Naive thymus-derived CD4-positive, alpha-beta T cell (primary cell): ENCODE measurements at regions not wholly inside any gene's neighbourhood (a gene's known extent, or its start where the extent isn't known, plus 50 kb on each side); places are given as distances from the start of the nearest gene placed in this dataset.
"Not testable (repeated sequence)": the region's sequence is repeated elsewhere in the genome, so short reads cannot be mapped to it uniquely, and the experiment has no call there.

ENCODE experiments used
- ATAC-seq: fragments of 150-1000 bp; cut with Tn5 transposase; 2 replicates; pipeline ENCODE4 v1.10.0; 2021; ENCODE audit warnings: mild to moderate bottlenecking, moderate library complexity
- CTCF ChIA-PET: fragments of 350-600 bp; sonication (Branson Sonifier 250); formaldehyde crosslinking; loops from one replicate; lab custom pipeline; 2021; ENCODE audit warnings: antibody characterized with exemption; lab: Charles Lee
- POLR2A ChIA-PET: fragments of 350-600 bp; sonication (Branson Sonifier 250); formaldehyde crosslinking; loops from one replicate; lab custom pipeline; 2021; ENCODE audit warnings: antibody characterized with exemption, inconsistent platforms; lab: Charles Lee
- DNase-seq, 9 donors: peaks; one replicate each; pipeline versions ENCODE4 v3.0.0 to v3.0.0-alpha.2; 2020 to 2022; ENCODE audit warnings: mixed read lengths in 1 of 9
- H3K27ac ChIP-seq: one replicate; pipeline ENCODE4 v1.7.0; 2013; ENCODE audit warnings: mild to moderate bottlenecking, low read depth, low read length, moderate library complexity
- H3K27me3 ChIP-seq, 2 donors: one replicate each; pipeline ENCODE4 v1.7.0; 2013; ENCODE audit warnings: low read length in 2 of 2, mild to moderate bottlenecking in 2 of 2, moderate library complexity in 2 of 2; ENCODE audit not compliant: control insufficient read depth in 2 of 2, insufficient read depth in 2 of 2
- H3K36me3 ChIP-seq, 3 experiments: 1 replicate in 2 of 3; 2 replicates in 1 of 3; pipeline ENCODE4 v1.7.0; 2013; ENCODE audit warnings: low read length in 3 of 3, mild to moderate bottlenecking in 3 of 3, moderate library complexity in 1 of 3; ENCODE audit not compliant: insufficient read depth in 3 of 3, control insufficient read depth in 2 of 3
- H3K4me1 ChIP-seq, 2 donors: one replicate each; pipeline ENCODE4 v1.7.0; 2013; ENCODE audit warnings: low read length in 2 of 2, mild to moderate bottlenecking in 2 of 2, moderate library complexity in 1 of 2; ENCODE audit not compliant: control insufficient read depth in 2 of 2, insufficient read depth in 2 of 2
- H3K4me3 ChIP-seq: 2 replicates; pipeline ENCODE4 v1.7.0; 2013; ENCODE audit warnings: mild to moderate bottlenecking, low read length
- H3K9me3 ChIP-seq, 3 experiments: 1 replicate in 2 of 3; 2 replicates in 1 of 3; pipeline ENCODE4 v1.7.0; 2013; ENCODE audit warnings: low read length in 3 of 3; ENCODE audit not compliant: control insufficient read depth in 2 of 3
- H3K27ac Mint-ChIP-seq, 9 donors: one replicate each; pipeline ENCODE4 v1.8.0; 2020 to 2022; ENCODE audit warnings: mixed read lengths in 9 of 9, mild to moderate bottlenecking in 8 of 9, moderate library complexity in 5 of 9, inconsistent platforms in 2 of 9
- H3K27me3 Mint-ChIP-seq, 5 donors: one replicate each; pipeline ENCODE4 v1.8.0; 2021 to 2022; ENCODE audit warnings: mixed read lengths in 5 of 5, mild to moderate bottlenecking in 1 of 5
- H3K36me3 Mint-ChIP-seq, 5 donors: one replicate each; pipeline ENCODE4 v1.8.0; 2020 to 2022; ENCODE audit warnings: mixed read lengths in 5 of 5, mild to moderate bottlenecking in 3 of 5, inconsistent platforms in 1 of 5
- H3K4me1 Mint-ChIP-seq, 7 donors: one replicate each; pipeline ENCODE4 v1.8.0; 2020 to 2022; ENCODE audit warnings: mixed read lengths in 7 of 7, mild to moderate bottlenecking in 3 of 7, inconsistent platforms in 1 of 7
- H3K4me3 Mint-ChIP-seq, 10 donors: one replicate each; pipeline ENCODE4 v1.8.0; 2020 to 2022; ENCODE audit warnings: mild to moderate bottlenecking in 10 of 10, mixed read lengths in 10 of 10, moderate library complexity in 6 of 10, inconsistent platforms in 2 of 10
- H3K9me3 Mint-ChIP-seq, 11 donors: one replicate each; pipeline ENCODE4 v1.8.0; 2020 to 2022; ENCODE audit warnings: mixed read lengths in 11 of 11, mild to moderate bottlenecking in 4 of 11, inconsistent platforms in 1 of 11, moderate library complexity in 1 of 11
- intact Hi-C, 2 donors: fragments of 100-400 bp; cut with micrococcal nuclease; formaldehyde crosslinking; loops; one replicate each; pipeline ENCODE4 v1.15.1; 2023

DNA sequence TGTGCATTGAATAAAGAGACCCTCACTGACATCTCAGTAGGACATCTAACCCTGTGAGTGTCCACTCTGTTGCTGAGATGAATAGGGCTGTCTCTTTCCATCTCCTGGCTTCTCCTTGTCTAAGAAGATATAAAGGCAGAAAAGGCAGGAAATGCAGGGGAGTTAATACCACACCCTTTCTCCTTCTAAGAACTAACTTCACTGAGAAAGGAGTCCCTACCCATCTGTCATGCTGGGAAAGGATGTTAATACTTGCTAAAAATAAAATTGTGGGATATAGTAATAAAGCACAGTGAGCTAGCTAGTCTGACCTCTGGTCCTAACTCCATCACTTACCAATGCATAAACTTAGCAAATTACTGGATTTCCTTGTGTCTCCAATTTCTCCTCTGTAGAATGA, 213.9 kb upstream of the FIGN start:
- Histone ChIP-seq H3K9me3 (no peaks in the 10 kb centered on the region), H3K27ac (no peak overlapping the region), H3K27me3 (no peaks in the 10 kb centered on the region), H3K36me3 (no peaks in the 10 kb centered on the region), H3K4me1 (no peaks in the 10 kb centered on the region), H3K4me3 (no peak overlapping the region)
- ATAC-seq (no peak), DNase-seq (no peak)
- CTCF ChIA-PET: no interaction called here
- Mint-ChIP-seq H3K4me3 (no peak overlapping the region), H3K36me3 (no peaks in the 10 kb centered on the region), H3K9me3 (peaks cover 0 to 3% (median 0%) of the 10 kb centered on the region in 11 donors), H3K27me3 (no peaks in the 10 kb centered on the region), H3K27ac (no peak overlapping the region), H3K4me1 (no peaks in the 10 kb centered on the region)
- intact Hi-C loops: no loop called here
- POLR2A ChIA-PET: no interaction called here

DNA sequence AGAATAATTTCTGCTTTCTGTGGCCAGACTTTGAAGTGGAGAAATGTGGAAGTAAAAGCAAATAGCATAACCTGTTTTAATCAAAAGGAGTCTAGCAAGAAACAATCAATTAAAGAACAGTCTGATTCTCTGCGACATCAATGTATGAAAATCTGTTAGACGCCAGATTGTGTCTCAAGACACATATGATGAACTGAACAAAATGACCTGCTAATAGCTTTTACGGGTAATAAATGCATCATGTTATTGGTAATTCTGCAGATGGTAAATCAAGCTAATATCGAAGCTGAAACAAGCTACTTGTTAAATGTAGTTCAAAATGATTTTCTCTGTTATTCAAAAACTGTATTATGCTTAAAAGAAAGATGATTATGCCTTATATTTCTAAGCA, 208.5 kb upstream of the FIGN start:
- Histone ChIP-seq H3K27me3 (no peaks in the 10 kb centered on the region), H3K4me3 (no peak overlapping the region), H3K9me3 (no peaks in the 10 kb centered on the region), H3K27ac (no peak overlapping the region), H3K36me3 (no peaks in the 10 kb centered on the region), H3K4me1 (no peaks in the 10 kb centered on the region)
- Mint-ChIP-seq H3K4me3 (no peak overlapping the region), H3K27ac (no peak overlapping the region), H3K36me3 (no peaks in the 10 kb centered on the region), H3K4me1 (no peaks in the 10 kb centered on the region), H3K27me3 (no peaks in the 10 kb centered on the region), H3K9me3 (peaks cover 0 to 5% (median 2%) of the 10 kb centered on the region in 11 donors)
- intact Hi-C loops: no loop called here
- ChIA-PET POLR2A (no interaction called here), CTCF (no interaction called here)
- ATAC-seq: no peak
- DNase-seq: no peak

DNA sequence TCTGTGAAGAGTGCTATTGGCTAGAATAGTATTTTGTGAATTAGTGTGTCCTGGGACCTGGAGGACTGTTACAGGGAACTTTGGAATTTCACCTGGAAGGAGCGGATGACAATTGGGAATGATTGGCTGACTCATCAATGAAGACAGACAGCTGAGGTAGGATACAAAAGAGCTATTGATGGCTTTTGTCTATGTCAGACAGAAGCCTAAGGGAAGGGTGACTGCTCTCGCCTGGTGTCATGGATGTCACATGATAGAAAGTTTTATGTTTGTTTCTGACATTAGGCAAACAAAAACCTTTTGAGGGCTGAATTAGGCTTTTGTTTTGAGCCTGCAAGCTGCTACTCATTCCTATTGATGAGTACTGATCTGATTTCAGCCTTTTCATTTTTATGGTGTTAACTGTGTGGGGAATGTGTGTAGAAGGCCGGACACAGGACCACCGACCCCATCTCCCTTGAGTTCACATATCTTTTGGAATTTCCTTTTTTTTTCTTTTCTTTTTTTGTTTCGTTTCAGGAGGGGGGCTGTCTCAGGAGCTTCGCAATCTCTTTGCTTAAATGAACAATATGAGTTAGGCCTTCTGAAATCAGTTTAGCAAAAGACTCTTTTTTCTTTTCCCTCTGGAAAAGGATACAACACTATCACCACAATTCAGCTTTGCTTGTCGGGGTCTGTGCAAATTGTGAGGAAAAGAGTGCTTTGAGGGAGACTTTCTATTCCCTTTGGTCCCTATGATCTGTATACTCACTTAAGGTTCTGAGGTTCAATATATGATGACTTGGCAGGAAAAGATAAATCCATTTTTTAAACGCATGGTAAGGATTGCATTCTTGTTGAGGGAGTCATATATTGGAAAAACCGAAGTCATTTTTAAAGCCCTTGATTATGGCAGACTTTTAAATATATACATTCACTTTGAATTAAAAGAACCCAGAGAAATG, 207.9 kb upstream of the FIGN start:
- Mint-ChIP-seq H3K27me3 (no peaks in the 10 kb centered on the region), H3K4me3 (no peak overlapping the region), H3K9me3 (peaks cover 0 to 5% (median 2%) of the 10 kb centered on the region in 11 donors), H3K36me3 (no peaks in the 10 kb centered on the region), H3K4me1 (no peaks in the 10 kb centered on the region), H3K27ac (no peak overlapping the region)
- intact Hi-C loops: no loop called here
- Histone ChIP-seq H3K9me3 (no peaks in the 10 kb centered on the region), H3K27me3 (no peaks in the 10 kb centered on the region), H3K27ac (no peak overlapping the region), H3K36me3 (no peaks in the 10 kb centered on the region), H3K4me1 (no peaks in the 10 kb centered on the region), H3K4me3 (no peak overlapping the region)
- DNase-seq (no peak), ATAC-seq (no peak)
- CTCF ChIA-PET: no interaction called here
- POLR2A ChIA-PET: no interaction called here

DNA sequence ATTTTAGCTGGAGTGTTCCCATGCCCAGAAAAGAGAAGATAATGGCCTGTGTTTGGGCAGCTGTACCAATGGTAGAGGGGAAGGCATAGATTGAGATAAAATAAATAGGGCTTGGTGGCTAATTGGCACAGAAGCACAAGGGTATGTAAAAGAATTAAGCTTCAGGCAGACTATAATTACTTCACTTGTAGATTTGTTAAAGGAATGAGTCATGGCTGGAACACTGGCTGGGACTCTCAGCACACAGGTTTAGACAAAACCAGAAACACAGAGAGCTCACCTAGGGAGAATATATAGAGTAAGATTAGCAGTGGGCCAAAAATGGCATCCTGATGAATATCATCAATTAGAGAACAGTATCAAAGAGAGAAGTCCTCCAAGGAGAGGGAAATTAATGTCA, 198.3 kb upstream of the FIGN start:
- H3K27ac Mint-ChIP-seq: no peak overlapping the region
- Histone ChIP-seq H3K9me3 (no peaks in the 10 kb centered on the region), H3K4me1 (no peaks in the 10 kb centered on the region), H3K36me3 (no peaks in the 10 kb centered on the region), H3K27me3 (no peaks in the 10 kb centered on the region), H3K4me3 (no peak overlapping the region), H3K27ac (no peak overlapping the region)
- DNase-seq (no peak), ATAC-seq (no peak)
- ChIA-PET POLR2A (no interaction called here), CTCF (no interaction called here)
- peaks cover 0 to 17% (median 3%) of the 10 kb centered on the region in 11 donors for H3K9me3 Mint-ChIP-seq
- no peaks in the 10 kb centered on the region for H3K4me1 Mint-ChIP-seq
- H3K4me3 Mint-ChIP-seq: no peak overlapping the region
- no peaks in the 10 kb centered on the region for H3K36me3 Mint-ChIP-seq
- intact Hi-C loops: no loop called here
- no peaks in the 10 kb centered on the region for H3K27me3 Mint-ChIP-seq

DNA sequence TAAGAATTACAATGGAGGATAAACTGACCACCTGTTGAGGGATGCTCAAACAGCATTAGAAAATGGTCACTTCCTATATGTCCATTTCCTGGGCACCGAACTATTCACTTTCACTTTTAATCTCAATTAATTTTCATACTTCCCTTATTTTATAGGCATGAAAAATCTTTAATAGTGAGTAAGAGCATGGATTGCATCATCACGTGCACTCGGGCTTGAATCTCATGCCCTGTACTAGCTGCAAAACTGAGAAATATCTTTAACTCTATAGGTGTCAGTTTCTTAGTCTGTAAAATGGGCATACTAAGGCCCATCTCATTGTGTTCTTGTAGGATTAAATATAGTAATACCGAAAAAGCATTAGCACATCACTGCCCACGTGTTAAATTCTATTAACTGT, 183.9 kb upstream of the FIGN start:
- ChIA-PET CTCF (interaction anchor here (0.6 kb wide), 1 partner anchor 12 kb away, joined by 4 read pairs; no protein-coding TSS in a partner anchor), POLR2A (no interaction called here)
- Histone ChIP-seq H3K27me3 (no peaks in the 10 kb centered on the region), H3K4me3 (no peak overlapping the region), H3K4me1 (no peaks in the 10 kb centered on the region), H3K27ac (no peak overlapping the region), H3K36me3 (no peaks in the 10 kb centered on the region), H3K9me3 (no peaks in the 10 kb centered on the region)
- Mint-ChIP-seq H3K27me3 (no peaks in the 10 kb centered on the region), H3K36me3 (no peaks in the 10 kb centered on the region), H3K9me3 (peaks cover 0 to 10% (median 0%) of the 10 kb centered on the region in 11 donors), H3K27ac (no peak overlapping the region), H3K4me1 (no peaks in the 10 kb centered on the region), H3K4me3 (no peak overlapping the region)
- ATAC-seq: no peak
- intact Hi-C loops: no loop called here
- DNase-seq: no peak

DNA sequence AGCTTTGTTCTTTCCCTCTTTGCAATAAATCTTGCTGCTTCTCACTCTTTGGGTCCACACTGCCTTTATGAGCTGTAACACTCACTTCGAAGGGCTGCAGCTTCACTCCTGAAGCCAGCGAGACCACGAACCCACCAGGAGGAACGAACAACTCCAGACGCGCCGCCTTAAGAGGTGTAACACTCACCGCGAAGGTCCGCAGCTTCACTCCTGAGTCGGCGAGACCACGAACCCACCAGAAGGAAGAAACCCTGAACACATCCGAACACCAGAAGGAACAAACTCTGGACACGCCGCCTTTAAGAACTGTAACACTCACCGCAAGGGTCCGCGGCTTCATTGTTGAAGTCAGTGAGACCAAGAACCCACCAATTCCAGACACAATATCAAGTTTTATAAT, 178.7 kb upstream of the FIGN start:
- H3K9me3 Mint-ChIP-seq: peaks cover 0 to 12% (median 5%) of the 10 kb centered on the region in 11 donors
- H3K4me3 ChIP-seq, H3K4me1 ChIP-seq, H3K27me3 Mint-ChIP-seq, H3K27ac ChIP-seq, H3K4me3 Mint-ChIP-seq, POLR2A ChIA-PET, CTCF ChIA-PET, DNase-seq, intact Hi-C loops, H3K27me3 ChIP-seq, H3K36me3 Mint-ChIP-seq, H3K36me3 ChIP-seq, H3K4me1 Mint-ChIP-seq, ATAC-seq, H3K27ac Mint-ChIP-seq, H3K9me3 ChIP-seq: not testable (repeated sequence)

GRCh38 chr2:163913532-163913944, 177.7 kb upstream of the FIGN start:
- DNase-seq, H3K4me3 Mint-ChIP-seq, H3K36me3 Mint-ChIP-seq, H3K4me1 ChIP-seq, ATAC-seq, H3K27me3 Mint-ChIP-seq, intact Hi-C loops, H3K4me1 Mint-ChIP-seq, H3K36me3 ChIP-seq, H3K27me3 ChIP-seq, POLR2A ChIA-PET, CTCF ChIA-PET, H3K9me3 ChIP-seq, H3K27ac Mint-ChIP-seq, H3K4me3 ChIP-seq, H3K27ac ChIP-seq: not testable (repeated sequence)
- peaks cover 0 to 12% (median 5%) of the 10 kb centered on the region in 11 donors for H3K9me3 Mint-ChIP-seq
